Pancreas (tissue), 10 donors: ENCODE measurements at regions not wholly inside any gene's neighbourhood (a gene's known extent, or its start where the extent isn't known, plus 50 kb on each side); places are given as distances from the start of the nearest gene placed in this dataset.

ENCODE experiments used
- ATAC-seq, 4 donors: fragments of 200-7000 bp; cut with Tn5 transposase; one replicate each; pipeline versions ENCODE4 v1.8.0 to v1.9.1; 2020; ENCODE audit warnings: mild to moderate bottlenecking in 4 of 4, moderate library complexity in 4 of 4
- DNase-seq, 6 donors: peaks; one replicate each; pipeline ENCODE4 v3.0.0-alpha.2; 2020
- FAIRE-seq: peaks from 2 replicates; lab custom pipeline; 2012; peaks lifted over from hg19 to GRCh38; lab: Jason Lieb, UNC
- H3K27ac ChIP-seq, 4 donors: fragments of 200-600 bp; sonication (generic); 1 replicate in 3 of 4; 2 replicates in 1 of 4; pipeline versions ENCODE4 v1.5.0 to v1.8.0; 2020
- H3K27me3 ChIP-seq, 4 donors: fragments of 200-600 bp; one replicate each; pipeline ENCODE4 v1.8.0; 2021
- H3K36me3 ChIP-seq, 3 donors: fragments of 200-600 bp; sonication (generic) in 1 of 3; one replicate each; pipeline versions ENCODE4 v1.5.0 to v1.8.0; 2020 to 2021
- H3K4me1 ChIP-seq, 3 donors: fragments of 200-600 bp; one replicate each; pipeline ENCODE4 v1.8.0; 2021
- H3K4me3 ChIP-seq, 4 donors: fragments of 200-600 bp; sonication (generic) in 2 of 4; one replicate each; pipeline versions ENCODE4 v1.5.0 to v1.8.0; 2020 to 2021
- H3K9me3 ChIP-seq, 4 donors: fragments of 200-600 bp; one replicate each; pipeline ENCODE4 v1.8.0; 2021
- CTCF ChIP-seq, 4 donors: fragments of 200-600 bp; sonication (generic) in 3 of 4; IDR thresholded peaks; one replicate each; pipeline versions ENCODE4 v1.5.0 to v1.8.0; 2021; ENCODE audit warnings: antibody characterized with exemption in 4 of 4
- WGBS, 2 donors: extraction: QIAGEN DNeasy Blood & Tissue Kit; methylation state at CpG; one replicate each; pipeline ENCODE4 v1.1.7; 2013; 5-methylcytosine and 5-hydroxymethylcytosine counted together
- intact Hi-C, 3 donors: fragments of 100-400 bp; cut with DNase I; formaldehyde crosslinking; loops; one replicate each; pipeline versions ENCODE4 v1.11.1 to v1.14.2; 2022
- donor health status: healthy with polysubstance abuse.
- donor health status: DM: no; HTN: no; CAD: no; lungs with moderate emphysema.
- donor health status: DM: no; HTN: no; CAD: no.
- donor health status: control.
- donor health status: control.
- donor health status: Bipolar disorder and iron deficiency.
- donor health status: DM: yes; HTN: yes; CAD: no.
- donor health status: DM: no; HTN: no; CAD: no.
- donor health status: DM: no; HTN: no; CAD: no.
- donor health status: DM: yes; HTN: yes; CAD: no.

GRCh38 chrX:69305333-69306062 is 140.2 kb upstream of the PJA1 start:
- peaks cover 0 to 17% (median 0%) of the 10 kb centered on the region in 4 donors for H3K27me3 ChIP-seq
- DNase-seq, result peak in 1 of 6 donors; percentile 32
- no peaks in the 10 kb centered on the region for H3K9me3 ChIP-seq
- no peak for ATAC-seq
- 40 to 51% methylated on average over 39 of the region's 39 CpGs for WGBS, 2 donors
- no peak overlapping the region for H3K4me3 ChIP-seq
- H3K4me1 ChIP-seq, result no peaks in the 10 kb centered on the region
- TF ChIP-seq CTCF (IDR thresholded peaks at IDR 0.05), result no peak
- H3K36me3 ChIP-seq, result no peaks in the 10 kb centered on the region
- H3K27ac ChIP-seq, result no peak overlapping the region
- no peak for FAIRE-seq
- intact Hi-C loops, result no loop called here

GRCh38 chrX:69303231-69303630 is 138.0 kb upstream of the PJA1 start:
- H3K36me3 ChIP-seq, result no peaks in the 10 kb centered on the region
- intact Hi-C loops, result no loop called here
- H3K27ac ChIP-seq, result no peak overlapping the region
- WGBS, 2 donors, result 88 to 93% methylated on average over 1 of the region's 1 CpG
- no peaks in the 10 kb centered on the region for H3K4me1 ChIP-seq
- FAIRE-seq (no peak), ATAC-seq (no peak), DNase-seq (no peak)
- no peaks in the 10 kb centered on the region for H3K9me3 ChIP-seq
- no peak for TF ChIP-seq CTCF (IDR thresholded peaks at IDR 0.05)
- H3K27me3 ChIP-seq, result peaks cover 0 to 17% (median 0%) of the 10 kb centered on the region in 4 donors
- no peak overlapping the region for H3K4me3 ChIP-seq

- no peak for TF ChIP-seq CTCF (IDR thresholded peaks at IDR 0.05)
- intact Hi-C loops, result no loop called here
- WGBS, 2 donors, result 65 to 88% methylated on average over 4 of the region's 4 CpGs
- no peak overlapping the region for H3K4me3 ChIP-seq
- no peaks in the 10 kb centered on the region for H3K36me3 ChIP-seq
- no peaks in the 10 kb centered on the region for H3K9me3 ChIP-seq
- peaks cover 0 to 17% (median 0%) of the 10 kb centered on the region in 4 donors for H3K27me3 ChIP-seq
- DNase-seq (no peak), FAIRE-seq (no peak), ATAC-seq (no peak)
- H3K4me1 ChIP-seq, result no peaks in the 10 kb centered on the region
- no peak overlapping the region for H3K27ac ChIP-seq
These were observed 134.9 kb upstream of the PJA1 start for GRCh38 chrX:69299951-69300714.

- Histone ChIP-seq H3K9me3 (no peaks in the 10 kb centered on the region), H3K36me3 (no peaks in the 10 kb centered on the region), H3K4me3 (no peak overlapping the region), H3K27ac (no peak overlapping the region), H3K27me3 (peaks cover 0 to 17% (median 0%) of the 10 kb centered on the region in 4 donors), H3K4me1 (no peaks in the 10 kb centered on the region)
- TF ChIP-seq CTCF (IDR thresholded peaks at IDR 0.05), result no peak
- DNase-seq (no peak), ATAC-seq (no peak), FAIRE-seq (no peak)
- intact Hi-C loops, result no loop called here
- 72 to 84% methylated on average over 6 of the region's 6 CpGs for WGBS, 2 donors
These were observed 134.0 kb upstream of the PJA1 start for GRCh38 chrX:69299285-69299684.
